Activated naive CD8-positive, alpha-beta T cell treated with anti-CD3 and anti-CD28 coated beads, Interleukin-2, amount 10 ng/mL, durations not matched to agents 7 days and 5 days (primary cell): ENCODE measurements at regions not wholly inside any gene's neighbourhood (a gene's known extent, or its start where the extent isn't known, plus 50 kb on each side); places are given as distances from the start of the nearest gene placed in this dataset.

Experiments
- ATAC-seq: fragments of 150-1000 bp; cut with Tn5 transposase; one replicate; pipeline ENCODE4 v1.10.0; 2021; ENCODE audit warnings: low read depth, moderate library complexity
- POLR2A ChIA-PET: fragments of 350-600 bp; sonication (Branson Sonifier 250); formaldehyde crosslinking; loops from one replicate; lab custom pipeline; 2021; ENCODE audit warnings: antibody characterized with exemption; lab: Charles Lee
- DNase-seq: peaks from one replicate; pipeline ENCODE4 v3.0.0; 2021
- H3K27ac Mint-ChIP-seq: one replicate; pipeline ENCODE4 v1.8.0; 2022; ENCODE audit warnings: mild to moderate bottlenecking, mixed read lengths
- H3K27me3 Mint-ChIP-seq: one replicate; pipeline ENCODE4 v1.8.0; 2022; ENCODE audit warnings: mild to moderate bottlenecking, moderate library complexity, mixed read lengths
- H3K36me3 Mint-ChIP-seq: one replicate; pipeline ENCODE4 v1.8.0; 2021; ENCODE audit warnings: mild to moderate bottlenecking, mixed read lengths
- H3K4me1 Mint-ChIP-seq: one replicate; pipeline ENCODE4 v1.8.0; 2021; ENCODE audit warnings: mixed read lengths
- H3K4me3 Mint-ChIP-seq: one replicate; pipeline ENCODE4 v1.8.0; 2022; ENCODE audit warnings: mild to moderate bottlenecking, moderate library complexity, mixed read lengths
- H3K9me3 Mint-ChIP-seq: one replicate; pipeline ENCODE4 v1.8.0; 2021; ENCODE audit warnings: mixed read lengths

DNA sequence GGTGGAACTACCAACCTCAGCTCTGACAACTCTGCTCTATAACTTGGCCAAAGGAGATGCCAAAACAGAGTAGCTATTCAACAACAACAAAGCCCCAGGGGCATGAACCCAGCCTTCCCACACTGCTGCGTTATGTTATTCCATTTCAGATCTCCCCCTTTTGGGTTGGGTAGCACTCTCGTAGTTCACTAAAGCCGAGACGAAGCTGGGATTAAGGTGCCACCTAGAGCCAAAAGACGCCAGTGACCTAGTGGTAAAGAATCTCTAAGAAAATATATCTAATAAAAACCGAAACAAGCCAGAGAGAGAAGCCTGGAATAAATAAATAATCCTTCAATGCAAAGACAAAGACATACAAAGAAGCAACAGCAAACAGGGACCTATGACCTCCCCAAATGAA lies 217.3 kb downstream of the HERPUD2 start:
- Mint-ChIP-seq H3K4me1 (no peaks in the 10 kb centered on the region), H3K27ac (no peak overlapping the region), H3K27me3 (peaks cover 28% of the 10 kb centered on the region), H3K36me3 (no peaks in the 10 kb centered on the region), H3K4me3 (no peak overlapping the region), H3K9me3 (peaks cover 2% of the 10 kb centered on the region)
- POLR2A ChIA-PET = no interaction called here
- ATAC-seq (no peak), DNase-seq (no peak)

DNA sequence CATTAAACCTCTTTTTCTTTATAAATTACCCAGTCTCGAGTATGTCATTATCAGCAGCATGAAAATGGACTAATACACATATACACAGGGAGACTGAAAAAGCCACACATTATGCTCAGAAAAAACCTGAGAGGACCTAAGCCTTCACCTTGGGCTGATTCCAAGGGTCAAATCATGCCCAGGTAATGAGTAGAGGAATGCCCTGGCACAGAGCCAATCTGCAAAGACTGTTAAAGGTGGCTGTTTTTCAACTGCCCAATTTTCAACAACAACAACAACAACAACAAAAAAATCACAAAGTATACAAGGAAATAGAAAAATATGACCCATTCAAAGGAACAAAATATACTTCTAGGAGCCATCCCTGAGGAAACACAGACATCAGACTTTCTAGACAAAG lies 220.2 kb upstream of the TBX20 start:
- Mint-ChIP-seq H3K36me3 (no peaks in the 10 kb centered on the region), H3K27ac (no peak overlapping the region), H3K4me3 (no peak overlapping the region), H3K27me3 (peaks cover 24% of the 10 kb centered on the region), H3K9me3 (peaks cover 2% of the 10 kb centered on the region), H3K4me1 (no peaks in the 10 kb centered on the region)
- POLR2A ChIA-PET = no interaction called here
- DNase-seq (no peak), ATAC-seq (no peak)

DNA sequence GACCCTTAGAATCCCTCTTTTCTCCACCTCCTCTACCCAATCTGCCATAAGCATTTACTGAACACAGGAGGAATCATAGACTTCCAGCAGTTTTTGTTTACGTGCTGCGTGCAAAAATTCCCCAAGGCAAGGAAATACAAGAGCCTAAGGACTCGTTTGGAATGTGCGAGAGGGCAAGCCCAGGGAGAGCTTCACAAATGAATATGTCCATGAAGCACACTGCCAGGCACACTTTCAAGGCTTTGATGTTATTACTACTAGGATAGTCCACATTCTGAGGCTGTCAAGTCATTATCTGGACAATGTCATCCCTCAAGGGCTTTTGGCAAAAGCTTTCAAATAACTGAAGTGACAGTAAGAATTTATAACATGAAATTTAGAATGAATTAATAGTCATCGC lies 214.7 kb upstream of the TBX20 start:
- no peak for DNase-seq
- H3K4me1 Mint-ChIP-seq = no peaks in the 10 kb centered on the region
- POLR2A ChIA-PET = no interaction called here
- no peak overlapping the region for H3K4me3 Mint-ChIP-seq
- H3K27ac Mint-ChIP-seq = no peak overlapping the region
- no peak for ATAC-seq
- no peaks in the 10 kb centered on the region for H3K9me3 Mint-ChIP-seq
- no peaks in the 10 kb centered on the region for H3K36me3 Mint-ChIP-seq
- H3K27me3 Mint-ChIP-seq = peaks cover 9% of the 10 kb centered on the region

DNA sequence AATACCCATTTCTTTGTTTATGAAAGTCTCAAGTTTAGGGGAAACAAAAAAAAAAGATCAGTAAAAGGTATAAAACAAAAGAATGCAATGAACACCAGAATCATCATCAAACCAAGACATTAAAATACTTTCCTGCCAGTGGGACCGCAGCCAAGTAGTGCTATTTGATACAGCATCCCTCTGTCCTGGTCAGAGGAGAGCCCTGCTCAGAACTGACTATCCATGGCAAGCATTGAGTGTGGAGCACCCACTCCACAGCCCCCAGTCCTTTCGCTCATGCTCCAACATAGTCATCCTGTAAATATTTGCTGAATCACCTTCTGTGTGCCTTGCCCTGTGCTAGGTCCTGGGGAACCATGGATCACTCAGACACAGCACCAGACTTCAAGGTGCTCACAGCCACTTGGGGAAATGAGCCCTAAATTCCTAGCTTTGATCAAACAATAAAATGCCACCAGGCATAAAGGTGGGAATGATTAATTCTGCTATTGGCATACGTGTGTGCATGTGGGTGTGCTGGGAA lies 213.6 kb upstream of the TBX20 start:
- Mint-ChIP-seq H3K4me3 (no peak overlapping the region), H3K9me3 (no peaks in the 10 kb centered on the region), H3K27me3 (peaks cover 16% of the 10 kb centered on the region), H3K4me1 (no peaks in the 10 kb centered on the region), H3K36me3 (no peaks in the 10 kb centered on the region), H3K27ac (no peak overlapping the region)
- DNase-seq (no peak), ATAC-seq (no peak)
- POLR2A ChIA-PET = no interaction called here

DNA sequence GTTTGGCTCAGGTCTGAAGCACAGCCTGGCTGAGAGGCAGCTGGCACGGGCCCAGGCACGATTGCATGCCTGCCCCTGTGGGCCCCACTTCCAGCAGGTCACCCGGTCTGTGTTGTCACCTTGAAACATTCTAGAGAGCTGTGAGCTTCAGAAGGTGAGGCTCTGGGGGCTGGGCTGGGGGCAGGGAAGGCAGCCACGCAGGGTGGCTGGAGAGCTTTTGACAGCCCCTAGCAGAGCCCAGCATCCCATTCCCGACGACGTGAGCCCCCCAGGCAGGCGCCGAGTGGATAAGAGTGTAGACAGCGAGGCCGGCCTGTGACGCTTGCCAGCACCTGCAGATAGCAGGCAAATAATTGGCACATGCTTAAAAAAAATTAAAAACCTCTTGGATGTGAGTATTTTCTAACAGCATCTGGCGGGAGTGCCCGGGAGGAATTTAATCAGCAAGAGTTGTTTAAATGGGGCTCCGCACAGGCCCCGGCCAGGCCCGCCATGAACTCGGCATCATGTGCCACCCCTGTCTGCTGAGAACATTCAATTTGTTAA lies 212.0 kb upstream of the TBX20 start:
- POLR2A ChIA-PET = no interaction called here
- H3K4me3 Mint-ChIP-seq = no peak overlapping the region
- H3K27me3 Mint-ChIP-seq = peaks cover 18% of the 10 kb centered on the region

DNA sequence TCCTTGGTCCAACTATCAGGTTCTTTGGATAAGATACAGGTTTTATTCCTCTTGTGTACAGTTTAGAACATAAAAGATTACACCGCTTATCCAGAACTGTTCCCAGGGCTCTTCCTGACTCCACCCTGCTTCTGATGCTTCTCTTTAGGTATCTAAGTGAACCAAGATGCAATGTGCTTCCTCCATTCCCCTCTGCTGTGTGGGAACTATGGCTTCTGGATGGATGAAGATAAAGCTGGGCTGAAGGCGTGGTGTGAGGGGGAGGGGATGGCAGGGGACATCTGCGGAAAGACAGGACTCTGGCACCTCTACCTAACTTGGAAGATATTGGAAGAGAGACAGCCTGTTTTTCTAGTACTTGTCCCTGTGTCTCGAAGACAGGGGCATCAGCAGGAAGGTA lies 209.9 kb upstream of the TBX20 start:
- Mint-ChIP-seq H3K4me1 (no peaks in the 10 kb centered on the region), H3K27ac (no peak overlapping the region), H3K4me3 (no peak overlapping the region), H3K9me3 (peaks cover under 1% of the 10 kb centered on the region), H3K36me3 (no peaks in the 10 kb centered on the region), H3K27me3 (peaks cover 19% of the 10 kb centered on the region)
- POLR2A ChIA-PET = no interaction called here
- ATAC-seq = no peak
- no peak for DNase-seq

More for the DNA sequence above, 212.0 kb upstream of the TBX20 start:
- DNase-seq = no peak
- no peaks in the 10 kb centered on the region for H3K36me3 Mint-ChIP-seq
- ATAC-seq = no peak
- H3K27ac Mint-ChIP-seq = no peak overlapping the region
- H3K9me3 Mint-ChIP-seq = no peaks in the 10 kb centered on the region
- no peaks in the 10 kb centered on the region for H3K4me1 Mint-ChIP-seq

DNA sequence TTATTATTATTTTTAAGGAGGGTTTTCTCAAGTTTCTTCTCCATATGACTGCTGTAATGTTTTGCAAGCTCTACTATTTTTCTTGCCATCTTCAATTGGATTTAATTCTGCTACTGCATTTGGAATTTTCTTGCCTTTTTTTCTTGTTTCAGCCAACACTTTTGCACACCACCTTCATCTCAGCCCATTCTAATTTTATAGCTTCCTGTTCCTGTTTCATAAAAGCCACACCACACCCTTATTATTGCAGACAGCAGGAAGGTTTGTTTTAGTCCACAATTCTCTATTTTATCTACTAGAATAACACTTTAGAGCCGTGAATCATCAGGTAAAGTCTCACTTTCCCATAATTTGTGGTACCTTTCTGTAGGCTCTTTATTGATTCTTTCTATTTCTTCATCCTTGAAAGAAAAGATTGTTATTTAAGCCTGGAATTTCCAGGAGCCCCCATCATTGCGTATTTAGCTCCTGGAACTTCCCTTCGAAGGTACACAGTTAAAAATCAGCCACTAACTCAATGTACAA lies 209.3 kb upstream of the TBX20 start:
- POLR2A ChIA-PET = no interaction called here
- no peaks in the 10 kb centered on the region for H3K36me3 Mint-ChIP-seq
- peaks cover 20% of the 10 kb centered on the region for H3K27me3 Mint-ChIP-seq

DNA sequence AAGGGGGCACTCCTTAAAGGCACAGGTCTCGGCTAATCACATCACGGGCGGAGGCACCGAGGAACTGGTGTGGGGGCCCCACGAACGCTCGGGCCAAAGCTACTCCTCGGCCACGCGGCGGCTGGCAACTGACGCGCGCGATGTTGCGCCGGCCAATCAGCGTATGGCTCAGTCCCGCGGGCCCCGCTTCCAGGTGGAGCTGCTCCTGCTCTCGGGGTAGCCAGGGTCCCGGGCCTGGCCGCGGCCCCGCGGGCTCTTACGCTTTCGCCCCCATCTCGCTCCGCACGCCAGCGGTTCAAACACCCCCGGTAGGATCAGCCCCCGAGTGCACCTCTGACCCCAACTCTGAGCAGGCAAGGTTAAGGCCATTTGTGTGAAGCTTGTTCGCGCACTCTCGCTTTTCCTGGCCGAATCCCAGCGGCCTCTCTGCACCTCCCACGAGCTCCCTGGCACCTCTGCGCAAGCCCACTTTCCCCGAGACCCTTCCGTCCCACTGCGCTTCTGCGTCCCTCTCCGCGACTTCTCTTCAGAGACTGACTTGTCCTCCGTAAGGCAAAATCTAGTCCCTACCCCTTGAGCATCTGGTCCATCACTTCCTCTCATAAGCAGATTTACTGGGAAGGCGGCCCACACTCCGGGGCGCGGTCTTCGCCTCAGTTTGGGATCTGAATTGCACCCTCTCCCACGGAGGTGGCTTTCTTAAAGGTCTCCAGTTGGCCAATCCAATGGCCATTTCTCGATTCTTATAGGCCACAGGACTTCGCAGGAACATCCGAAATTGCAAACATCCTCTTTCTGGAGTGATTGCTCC lies 200.9 kb upstream of the TBX20 start:
- peaks cover 37% of the 10 kb centered on the region for H3K27me3 Mint-ChIP-seq
- peaks cover 2% of the 10 kb centered on the region for H3K4me1 Mint-ChIP-seq
- H3K36me3 Mint-ChIP-seq = no peaks in the 10 kb centered on the region
- ATAC-seq (no peak), DNase-seq (no peak)
- POLR2A ChIA-PET = no interaction called here
- no peak overlapping the region for H3K4me3 Mint-ChIP-seq
- H3K9me3 Mint-ChIP-seq = peaks cover 10% of the 10 kb centered on the region
- no peak overlapping the region for H3K27ac Mint-ChIP-seq

More for the DNA sequence above, 209.3 kb upstream of the TBX20 start:
- Mint-ChIP-seq H3K9me3 (peaks cover 5% of the 10 kb centered on the region), H3K27ac (no peak overlapping the region), H3K4me1 (no peaks in the 10 kb centered on the region), H3K4me3 (no peak overlapping the region)
- DNase-seq (no peak), ATAC-seq (no peak)

DNA sequence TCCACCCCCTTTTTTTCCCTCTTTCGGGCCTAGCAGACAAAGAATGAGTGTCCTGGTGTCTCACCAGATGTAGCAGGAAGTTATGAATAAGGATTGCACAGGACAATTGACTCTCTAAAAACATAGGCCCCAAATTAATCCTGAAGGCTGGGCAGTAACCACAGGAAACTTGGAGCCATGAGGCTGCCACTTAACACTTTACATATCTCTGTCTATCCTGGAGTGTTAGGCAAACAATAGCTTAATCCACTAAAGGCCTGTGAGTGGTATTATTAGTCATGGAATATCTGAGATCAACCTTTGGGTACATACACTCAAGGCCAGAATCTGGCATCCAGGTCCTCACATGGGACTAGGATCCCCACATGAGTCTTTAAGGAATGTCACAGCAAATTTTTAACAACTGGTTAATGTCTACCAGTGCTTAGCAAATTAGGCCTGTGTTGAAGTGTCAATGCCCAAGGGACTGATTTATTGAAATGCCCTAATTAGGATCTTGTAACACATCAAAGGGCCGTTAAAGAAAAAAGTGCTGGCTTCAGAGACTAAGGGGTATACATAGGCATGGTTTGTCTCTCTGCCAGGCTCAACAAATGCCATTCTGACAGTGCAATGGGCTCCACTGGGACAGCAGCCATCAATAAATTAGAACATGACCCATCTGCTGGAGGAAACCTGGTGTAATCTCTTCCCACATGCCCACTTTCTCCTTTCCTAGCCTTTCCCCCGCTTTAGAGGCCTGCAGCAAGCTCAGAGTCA lies 196.7 kb upstream of the TBX20 start:
- no peak for ATAC-seq
- Mint-ChIP-seq H3K27me3 (peaks cover 26% of the 10 kb centered on the region), H3K36me3 (no peaks in the 10 kb centered on the region), H3K27ac (no peak overlapping the region), H3K4me1 (peaks cover 2% of the 10 kb centered on the region), H3K9me3 (no peaks in the 10 kb centered on the region), H3K4me3 (no peak overlapping the region)
- DNase-seq = no peak
- POLR2A ChIA-PET = no interaction called here

DNA sequence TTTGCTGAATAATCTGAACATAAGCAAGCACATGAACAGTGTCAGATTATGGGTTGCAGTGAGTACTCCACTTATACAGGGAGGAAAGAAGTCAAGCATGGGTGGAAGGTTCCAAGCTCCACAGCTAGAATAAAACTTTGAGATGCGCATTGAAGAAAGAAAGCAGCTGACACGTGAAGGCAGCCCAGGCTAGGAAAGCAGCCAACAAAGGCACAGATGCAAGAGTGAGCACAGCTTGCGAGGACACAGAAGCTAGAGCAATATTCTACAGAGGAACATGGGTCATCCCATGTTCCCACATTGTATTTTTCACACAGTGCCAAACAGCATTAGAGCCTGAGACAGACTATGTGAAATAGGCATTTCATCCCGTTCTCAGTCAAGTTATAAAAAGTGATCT lies 194.6 kb upstream of the TBX20 start:
- no peak overlapping the region for H3K4me3 Mint-ChIP-seq
- no peaks in the 10 kb centered on the region for H3K4me1 Mint-ChIP-seq
- POLR2A ChIA-PET = no interaction called here
- no peaks in the 10 kb centered on the region for H3K36me3 Mint-ChIP-seq
- DNase-seq (no peak), ATAC-seq (no peak)
- peaks cover 7% of the 10 kb centered on the region for H3K27me3 Mint-ChIP-seq
- H3K9me3 Mint-ChIP-seq = no peaks in the 10 kb centered on the region
- no peak overlapping the region for H3K27ac Mint-ChIP-seq

DNA sequence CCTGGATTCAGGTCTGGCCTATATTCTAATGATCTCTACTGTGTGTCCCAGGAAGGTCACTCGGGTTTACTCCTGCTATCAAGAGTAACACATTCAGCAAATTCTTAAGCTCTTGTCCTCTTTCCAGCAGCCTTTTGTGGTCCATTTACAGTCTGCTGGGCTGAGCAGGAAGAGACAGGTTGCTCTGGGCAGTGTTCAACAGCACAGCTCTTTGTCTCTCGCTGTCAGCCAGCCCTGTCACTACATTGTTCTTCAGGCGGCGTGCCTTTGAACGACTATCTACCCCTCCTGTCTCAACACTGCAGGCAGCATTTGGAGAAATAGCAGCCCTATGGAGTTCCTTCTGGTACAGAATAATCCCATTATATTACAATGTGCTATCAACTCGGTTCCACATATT lies 192.2 kb upstream of the TBX20 start:
- Mint-ChIP-seq H3K4me1 (no peaks in the 10 kb centered on the region), H3K4me3 (no peak overlapping the region), H3K27me3 (peaks cover 12% of the 10 kb centered on the region), H3K36me3 (no peaks in the 10 kb centered on the region), H3K27ac (no peak overlapping the region), H3K9me3 (no peaks in the 10 kb centered on the region)
- POLR2A ChIA-PET = no interaction called here
- ATAC-seq (no peak), DNase-seq (no peak)

DNA sequence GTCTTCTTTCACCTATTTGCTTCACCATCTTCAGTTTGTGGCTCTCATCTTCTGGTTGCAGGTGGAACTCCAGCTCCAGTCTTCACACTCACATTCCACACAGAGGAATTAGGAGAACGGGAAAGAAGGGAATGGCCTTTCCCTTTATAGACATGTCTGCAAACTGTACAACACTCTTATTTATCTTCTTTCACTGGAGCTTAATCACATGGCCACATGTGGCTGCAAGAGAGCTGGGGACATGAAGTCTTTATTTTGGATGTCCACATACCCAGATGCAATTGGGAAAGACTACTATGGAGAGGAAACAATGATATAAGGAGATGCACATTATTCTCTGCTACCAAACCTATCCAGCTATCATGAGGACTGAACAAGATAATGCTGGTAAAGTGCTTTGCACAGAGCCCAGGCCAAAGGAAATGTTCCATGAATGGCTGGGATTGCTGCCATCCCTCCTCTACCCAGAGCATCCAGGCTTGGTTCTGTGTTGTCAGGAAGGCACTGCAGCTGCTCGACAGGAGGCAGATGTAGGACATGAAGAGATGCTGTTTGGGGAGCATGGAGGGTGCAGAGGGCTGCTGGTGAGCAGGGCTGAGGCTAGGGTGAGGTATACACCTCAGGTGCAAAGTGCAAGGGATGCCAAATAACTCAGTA lies 183.8 kb upstream of the TBX20 start:
- POLR2A ChIA-PET = no interaction called here
- Mint-ChIP-seq H3K4me1 (no peaks in the 10 kb centered on the region), H3K4me3 (no peak overlapping the region), H3K27me3 (peaks cover 13% of the 10 kb centered on the region), H3K27ac (no peak overlapping the region), H3K36me3 (no peaks in the 10 kb centered on the region), H3K9me3 (no peaks in the 10 kb centered on the region)
- DNase-seq = no peak
- no peak for ATAC-seq

DNA sequence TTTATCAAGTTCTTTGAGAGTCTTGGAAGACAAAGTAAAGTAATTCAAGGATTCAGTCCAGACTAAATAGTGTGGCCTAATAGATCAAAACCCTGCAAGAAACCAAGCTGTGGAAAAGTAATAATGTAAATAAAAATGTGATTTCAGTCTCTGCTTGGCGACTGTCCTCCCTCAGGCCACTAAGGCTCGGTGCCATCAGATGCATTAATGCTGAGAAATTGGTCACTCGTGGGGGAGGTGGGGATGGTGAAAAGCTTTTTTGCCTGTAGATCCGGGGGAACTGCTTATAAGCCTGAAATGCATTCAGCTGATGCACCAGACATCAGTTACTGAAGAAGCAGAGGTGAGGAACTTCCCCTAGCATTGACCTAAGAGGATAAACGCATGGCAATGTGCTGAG lies 182.6 kb upstream of the TBX20 start:
- H3K27me3 Mint-ChIP-seq = peaks cover 13% of the 10 kb centered on the region
- no peaks in the 10 kb centered on the region for H3K4me1 Mint-ChIP-seq
- H3K27ac Mint-ChIP-seq = no peak overlapping the region
- peaks cover 1% of the 10 kb centered on the region for H3K9me3 Mint-ChIP-seq
- no peak overlapping the region for H3K4me3 Mint-ChIP-seq
- DNase-seq = no peak
- H3K36me3 Mint-ChIP-seq = no peaks in the 10 kb centered on the region
- POLR2A ChIA-PET = no interaction called here
- ATAC-seq = no peak
